ENCODE measurements at regions not wholly inside any gene's neighbourhood (a gene's known extent, or its start where the extent isn't known, plus 50 kb on each side); places are given as distances from the start of the nearest gene placed in this dataset.

DNA sequence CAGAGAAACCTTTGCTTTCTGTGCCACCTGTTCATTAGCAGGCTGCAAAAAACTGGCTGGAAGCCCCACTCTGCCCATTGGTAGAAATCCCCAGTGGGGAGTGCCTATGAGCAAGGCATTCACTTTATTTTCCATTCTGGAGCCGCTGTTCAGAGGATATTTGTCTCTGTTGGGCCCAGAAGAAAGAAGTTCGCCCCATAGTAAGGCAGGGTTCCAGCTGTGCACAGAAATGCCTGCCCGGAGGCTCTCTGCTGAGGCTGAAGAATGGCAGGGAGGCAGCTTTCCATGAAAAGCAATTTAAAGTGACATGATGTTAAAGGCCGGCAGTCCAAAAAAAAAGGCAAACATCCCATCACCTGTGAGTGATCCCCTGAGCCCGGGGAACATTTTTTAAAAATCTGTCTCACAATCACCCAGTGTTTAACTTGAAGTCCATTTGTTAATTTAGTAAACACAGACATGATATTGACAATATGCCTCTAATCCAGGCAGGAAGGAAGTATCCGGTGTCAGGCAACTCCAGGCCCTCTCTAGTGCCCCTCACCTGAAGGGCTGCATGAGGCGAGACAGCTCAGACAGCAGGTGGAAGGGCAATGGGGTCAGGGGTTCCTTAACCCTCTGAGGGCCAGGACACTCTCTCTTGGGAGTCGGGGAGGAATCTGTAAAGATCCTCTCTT lies 265.1 kb upstream of the SIX2 start:
- H3K36me3 Mint-ChIP-seq (ENCODE audit: unreplicated experiment) = no peaks in the 10 kb centered on the region
- peak overlapping the region; percentile 84 for H3K27ac Mint-ChIP-seq (ENCODE audit: unreplicated experiment)
- H3K4me1 Mint-ChIP-seq (ENCODE audit: unreplicated experiment) = peaks cover 67% of the 10 kb centered on the region

GRCh38 chr2:45273412-45274249 lies 264.4 kb upstream of the SIX2 start:
- no peak overlapping the region for H3K4me3 Mint-ChIP-seq (ENCODE audit: unreplicated experiment)
- no peaks in the 10 kb centered on the region for H3K27me3 Mint-ChIP-seq (ENCODE audit: unreplicated experiment)
- DNase-seq (ENCODE audit: extremely low spot score, unreplicated experiment) = no peak
- peaks cover 66% of the 10 kb centered on the region for H3K4me1 Mint-ChIP-seq (ENCODE audit: unreplicated experiment)
- peak overlapping the region; percentile 84 for H3K27ac Mint-ChIP-seq (ENCODE audit: unreplicated experiment)
- no peaks in the 10 kb centered on the region for H3K9me3 Mint-ChIP-seq (ENCODE audit: unreplicated experiment)
- no peak for TF ChIP-seq CTCF (IDR thresholded peaks at IDR 0.05)
- no peaks in the 10 kb centered on the region for H3K36me3 Mint-ChIP-seq (ENCODE audit: unreplicated experiment)

More for the DNA sequence above, 265.1 kb upstream of the SIX2 start:
- Mint-ChIP-seq H3K27me3 (ENCODE audit: unreplicated experiment) (no peaks in the 10 kb centered on the region), H3K9me3 (ENCODE audit: unreplicated experiment) (no peaks in the 10 kb centered on the region), H3K4me3 (ENCODE audit: unreplicated experiment) (no peak overlapping the region)
- no peak for DNase-seq (ENCODE audit: extremely low spot score, unreplicated experiment)
- no peak for TF ChIP-seq CTCF (IDR thresholded peaks at IDR 0.05)

DNA sequence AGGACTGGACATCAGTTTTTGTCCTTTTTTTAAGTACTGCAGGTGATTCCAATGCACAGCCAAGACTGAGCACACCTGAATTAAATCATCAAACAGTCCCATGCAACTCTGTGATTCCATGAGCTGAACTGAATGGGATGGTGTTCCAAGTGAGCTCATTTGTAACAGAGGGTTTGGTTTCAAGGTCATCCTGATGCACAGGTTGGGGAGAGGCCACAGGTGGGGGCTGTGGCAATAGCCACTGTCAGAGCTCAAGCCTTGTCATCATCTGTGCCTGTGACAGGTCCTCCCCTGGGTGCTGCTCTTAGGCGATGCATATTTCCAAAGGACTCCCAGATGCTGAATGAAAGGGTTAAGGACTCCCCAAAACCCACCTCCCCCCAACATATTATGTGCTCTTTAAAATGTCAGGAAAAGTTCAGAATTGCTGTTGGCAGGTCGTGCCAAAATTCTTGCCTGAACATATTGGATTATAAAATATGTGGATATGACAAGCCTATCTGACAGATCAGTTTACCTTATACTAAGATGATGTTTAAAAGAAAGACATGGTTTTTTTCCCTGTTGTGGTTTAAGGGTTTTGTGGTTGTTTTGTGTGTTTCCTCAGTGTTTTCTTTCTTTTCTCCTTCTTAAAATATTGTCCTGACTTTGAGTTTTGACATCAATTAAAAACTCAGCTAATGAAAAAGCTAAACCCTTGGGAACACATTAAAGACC lies 263.5 kb upstream of the SIX2 start:
- Mint-ChIP-seq H3K27ac (ENCODE audit: unreplicated experiment) (no peak overlapping the region), H3K27me3 (ENCODE audit: unreplicated experiment) (no peaks in the 10 kb centered on the region), H3K4me3 (ENCODE audit: unreplicated experiment) (no peak overlapping the region), H3K4me1 (ENCODE audit: unreplicated experiment) (peaks cover 60% of the 10 kb centered on the region), H3K36me3 (ENCODE audit: unreplicated experiment) (no peaks in the 10 kb centered on the region), H3K9me3 (ENCODE audit: unreplicated experiment) (no peaks in the 10 kb centered on the region)
- no peak for DNase-seq (ENCODE audit: extremely low spot score, unreplicated experiment)
- no peak for TF ChIP-seq CTCF (IDR thresholded peaks at IDR 0.05)

GRCh38 chr2:45269149-45269793 lies 260.0 kb upstream of the SIX2 start:
- H3K27me3 Mint-ChIP-seq (ENCODE audit: unreplicated experiment) = no peaks in the 10 kb centered on the region
- no peak overlapping the region for H3K4me3 Mint-ChIP-seq (ENCODE audit: unreplicated experiment)
- H3K9me3 Mint-ChIP-seq (ENCODE audit: unreplicated experiment) = no peaks in the 10 kb centered on the region
- H3K4me1 Mint-ChIP-seq (ENCODE audit: unreplicated experiment) = peaks cover 39% of the 10 kb centered on the region
- DNase-seq (ENCODE audit: extremely low spot score, unreplicated experiment) = no peak
- no peak overlapping the region for H3K27ac Mint-ChIP-seq (ENCODE audit: unreplicated experiment)
- TF ChIP-seq CTCF (IDR thresholded peaks at IDR 0.05) = no peak
- no peaks in the 10 kb centered on the region for H3K36me3 Mint-ChIP-seq (ENCODE audit: unreplicated experiment)

Measured in osteocyte (in vitro differentiated cells).